Panc1 (cell line): ENCODE measurements at regions not wholly inside any gene's neighbourhood (a gene's known extent, or its start where the extent isn't known, plus 50 kb on each side); places are given as distances from the start of the nearest gene placed in this dataset.

Experiments used
- CTCF ChIP-seq: fragments of 450-650 bp; IDR thresholded peaks from 2 replicates; pipeline ENCODE4 v1.5.1; 2017; ENCODE audit warnings: mild to moderate bottlenecking
- POLR2AphosphoS5 ChIP-seq: IDR thresholded peaks from 2 replicates; pipeline ENCODE4 v1.6.1; 2012; ENCODE audit warnings: mild to moderate bottlenecking, low read depth, low read length, moderate library complexity
- REST ChIP-seq, 2 experiments: IDR thresholded peaks; 2 replicates each; pipeline ENCODE4 v1.6.1; 2011 to 2012; ENCODE audit warnings: low read depth in 2 of 2, control low read depth in 1 of 2, low read length in 1 of 2, mild to moderate bottlenecking in 1 of 2, moderate library complexity in 1 of 2; ENCODE audit not compliant: insufficient read depth in 1 of 2
- SIN3A ChIP-seq: IDR thresholded peaks from 2 replicates; pipeline ENCODE4 v1.6.1; 2012; ENCODE audit warnings: low read depth, mild to moderate bottlenecking, low read length, moderate library complexity, borderline replicate concordance; ENCODE audit not compliant: insufficient read depth

- TF ChIP-seq SIN3A (no peak), CTCF (no peak), REST (IDR thresholded peaks at IDR 0.05; ENCODE audit: insufficient read depth in 1 of 2, low read depth in 2 of 2, low read length in 1 of 2) (no peak), POLR2AphosphoS5 (no peak)
These were observed 193.8 kb downstream of the BCHE start for GRCh38 chr3:165643425-165643824.
